ENCODE measurements at regions not wholly inside any gene's neighbourhood (a gene's known extent, or its start where the extent isn't known, plus 50 kb on each side); places are given as distances from the start of the nearest gene placed in this dataset.

- ATAC-seq (ENCODE audit: poor library complexity) (no peak), DNase-seq (no peak)
- no peaks in the 10 kb centered on the region for H3K36me3 ChIP-seq (ENCODE audit: insufficient read depth, low read length)
- ChIA-PET CTCF (no interaction called here), POLR2A (no interaction called here)
- Mint-ChIP-seq H3K36me3 (ENCODE audit: low read depth) (no peaks in the 10 kb centered on the region), H3K4me1 (ENCODE audit: low read depth) (no peaks in the 10 kb centered on the region), H3K27me3 (no peaks in the 10 kb centered on the region), H3K4me3 (no peak overlapping the region), H3K27ac (no peak overlapping the region), H3K9me3 (peaks cover 5% of the 10 kb centered on the region)
- H3K4me1 ChIP-seq (ENCODE audit: insufficient read depth, low read length): no peaks in the 10 kb centered on the region
- intact Hi-C loops (cut with DNase I, micrococcal nuclease): no loop called here
- no peak overlapping the region for H3K4me3 ChIP-seq (ENCODE audit: low read length)
- H3K27me3 ChIP-seq (ENCODE audit: control insufficient read depth in 1 of 2, insufficient read depth in 2 of 2, low read length in 2 of 2): no peaks in the 10 kb centered on the region
- no peaks in the 10 kb centered on the region for H3K9me3 ChIP-seq (ENCODE audit: control insufficient read depth in 1 of 2, insufficient read depth in 1 of 2, low read length in 2 of 2)
- no peak for TF ChIP-seq CTCF (IDR thresholded peaks at IDR 0.05)
- no peak overlapping the region for H3K27ac ChIP-seq (ENCODE audit: low read depth in 1 of 2, low read length in 2 of 2)
Measured at GRCh38 chr4:23613782-23614181, 276.1 kb downstream of the PPARGC1A start.

- Mint-ChIP-seq H3K36me3 (ENCODE audit: low read depth) (no peaks in the 10 kb centered on the region), H3K27ac (no peak overlapping the region), H3K4me1 (ENCODE audit: low read depth) (no peaks in the 10 kb centered on the region), H3K4me3 (no peak overlapping the region), H3K9me3 (peaks cover 2% of the 10 kb centered on the region), H3K27me3 (no peaks in the 10 kb centered on the region)
- intact Hi-C loops (cut with DNase I, micrococcal nuclease): no loop called here
- no peak for TF ChIP-seq CTCF (IDR thresholded peaks at IDR 0.05)
- DNase-seq: no peak
- ChIA-PET POLR2A (no interaction called here), CTCF (no interaction called here)
- no peak overlapping the region for H3K4me3 ChIP-seq (ENCODE audit: low read length)
- H3K27me3 ChIP-seq (ENCODE audit: control insufficient read depth in 1 of 2, insufficient read depth in 2 of 2, low read length in 2 of 2): no peaks in the 10 kb centered on the region
- peaks cover 0 to 6% of the 10 kb centered on the region in 2 experiments for H3K9me3 ChIP-seq (ENCODE audit: control insufficient read depth in 1 of 2, insufficient read depth in 1 of 2, low read length in 2 of 2)
- H3K36me3 ChIP-seq (ENCODE audit: insufficient read depth, low read length): no peaks in the 10 kb centered on the region
- ATAC-seq (ENCODE audit: poor library complexity): no peak
- H3K4me1 ChIP-seq (ENCODE audit: insufficient read depth, low read length): no peaks in the 10 kb centered on the region
- no peak overlapping the region for H3K27ac ChIP-seq (ENCODE audit: low read depth in 1 of 2, low read length in 2 of 2)
Measured at GRCh38 chr4:23602720-23603119, 287.1 kb downstream of the PPARGC1A start.

GRCh38 chr4:23594125-23594524 lies 295.7 kb downstream of the PPARGC1A start:
- H3K9me3 Mint-ChIP-seq: peaks cover 8% of the 10 kb centered on the region
- intact Hi-C loops (cut with DNase I, micrococcal nuclease): no loop called here
- Histone ChIP-seq H3K36me3 (ENCODE audit: insufficient read depth, low read length) (no peaks in the 10 kb centered on the region), H3K27ac (ENCODE audit: low read depth in 1 of 2, low read length in 2 of 2) (no peak overlapping the region), H3K27me3 (ENCODE audit: control insufficient read depth in 1 of 2, insufficient read depth in 2 of 2, low read length in 2 of 2) (no peaks in the 10 kb centered on the region), H3K9me3 (ENCODE audit: control insufficient read depth in 1 of 2, insufficient read depth in 1 of 2, low read length in 2 of 2) (peaks cover 0 to 7% of the 10 kb centered on the region in 2 experiments), H3K4me3 (ENCODE audit: low read length) (no peak overlapping the region), H3K4me1 (ENCODE audit: insufficient read depth, low read length) (no peaks in the 10 kb centered on the region)
- no peak overlapping the region for H3K4me3 Mint-ChIP-seq
- TF ChIP-seq CTCF (IDR thresholded peaks at IDR 0.05): no peak
- H3K27me3 Mint-ChIP-seq: no peaks in the 10 kb centered on the region
- H3K27ac Mint-ChIP-seq: no peak overlapping the region
- DNase-seq (no peak), ATAC-seq (ENCODE audit: poor library complexity) (no peak)
- no peaks in the 10 kb centered on the region for H3K4me1 Mint-ChIP-seq (ENCODE audit: low read depth)
- CTCF ChIA-PET: no interaction called here
- POLR2A ChIA-PET: no interaction called here
- no peaks in the 10 kb centered on the region for H3K36me3 Mint-ChIP-seq (ENCODE audit: low read depth)

Data from CD4-positive, alpha-beta T cell (primary cell).